ENCODE measurements at regions not wholly inside any gene's neighbourhood (a gene's known extent, or its start where the extent isn't known, plus 50 kb on each side); places are given as distances from the start of the nearest gene placed in this dataset.

- TF ChIP-seq, protein P1, sequence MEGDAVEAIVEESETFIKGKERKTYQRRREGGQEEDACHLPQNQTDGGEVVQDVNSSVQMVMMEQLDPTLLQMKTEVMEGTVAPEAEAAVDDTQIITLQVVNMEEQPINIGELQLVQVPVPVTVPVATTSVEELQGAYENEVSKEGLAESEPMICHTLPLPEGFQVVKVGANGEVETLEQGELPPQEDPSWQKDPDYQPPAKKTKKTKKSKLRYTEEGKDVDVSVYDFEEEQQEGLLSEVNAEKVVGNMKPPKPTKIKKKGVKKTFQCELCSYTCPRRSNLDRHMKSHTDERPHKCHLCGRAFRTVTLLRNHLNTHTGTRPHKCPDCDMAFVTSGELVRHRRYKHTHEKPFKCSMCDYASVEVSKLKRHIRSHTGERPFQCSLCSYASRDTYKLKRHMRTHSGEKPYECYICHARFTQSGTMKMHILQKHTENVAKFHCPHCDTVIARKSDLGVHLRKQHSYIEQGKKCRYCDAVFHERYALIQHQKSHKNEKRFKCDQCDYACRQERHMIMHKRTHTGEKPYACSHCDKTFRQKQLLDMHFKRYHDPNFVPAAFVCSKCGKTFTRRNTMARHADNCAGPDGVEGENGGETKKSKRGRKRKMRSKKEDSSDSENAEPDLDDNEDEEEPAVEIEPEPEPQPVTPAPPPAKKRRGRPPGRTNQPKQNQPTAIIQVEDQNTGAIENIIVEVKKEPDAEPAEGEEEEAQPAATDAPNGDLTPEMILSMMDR (conservative IDR thresholded peaks at IDR 0.05 in 1 of 2, IDR thresholded peaks at IDR 0.05 in 1 of 2; ENCODE audit: low read depth in 1 of 2, low read length in 2 of 2), result no peak
- no peak for TF ChIP-seq EZH2 (IDR thresholded peaks at IDR 0.05; ENCODE audit: low read length, missing control alignments)
Observed at GRCh38 chr16:25636662-25637061, 55.1 kb upstream of the HS3ST4 start.

Measured in fibroblast of lung (primary cell).